HL-60/S4 treated with retinoic acid at 250 ng/mL for 4 days and 3 days (cell line): ENCODE measurements at regions not wholly inside any gene's neighbourhood (a gene's known extent, or its start where the extent isn't known, plus 50 kb on each side); places are given as distances from the start of the nearest gene placed in this dataset.
"Not testable (repeated sequence)": the region's sequence is repeated elsewhere in the genome, so short reads cannot be mapped to it uniquely, and the experiment has no call there.

Experiments
- in situ Hi-C: fragments of 300-500 bp; cut with MboI; formaldehyde crosslinking; loops from 2 replicates; pipeline ENCODE4 v1.7.0; 2022; ENCODE audit warnings: low sequenced_read_pairs

DNA sequence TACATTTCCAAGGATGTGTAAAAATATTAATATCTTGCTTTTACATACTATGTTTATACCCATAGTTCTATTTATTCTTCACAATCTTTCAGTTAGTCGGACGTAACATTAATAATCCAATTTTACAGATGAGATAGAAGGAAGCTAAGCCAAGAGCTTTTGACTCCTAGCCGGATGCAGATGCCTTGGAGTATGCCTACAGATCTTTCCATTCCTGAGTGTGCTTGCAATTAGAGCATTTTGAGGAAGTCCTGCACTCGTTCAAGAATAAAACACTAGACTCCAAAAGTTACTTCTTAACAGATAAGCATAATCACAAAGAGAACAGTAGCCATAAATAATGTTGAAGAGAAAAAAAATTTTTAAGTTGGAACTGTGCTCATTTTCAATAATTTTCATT, 337.6 kb upstream of the CLEC14A start:
- in situ Hi-C loops, result no loop called here

DNA sequence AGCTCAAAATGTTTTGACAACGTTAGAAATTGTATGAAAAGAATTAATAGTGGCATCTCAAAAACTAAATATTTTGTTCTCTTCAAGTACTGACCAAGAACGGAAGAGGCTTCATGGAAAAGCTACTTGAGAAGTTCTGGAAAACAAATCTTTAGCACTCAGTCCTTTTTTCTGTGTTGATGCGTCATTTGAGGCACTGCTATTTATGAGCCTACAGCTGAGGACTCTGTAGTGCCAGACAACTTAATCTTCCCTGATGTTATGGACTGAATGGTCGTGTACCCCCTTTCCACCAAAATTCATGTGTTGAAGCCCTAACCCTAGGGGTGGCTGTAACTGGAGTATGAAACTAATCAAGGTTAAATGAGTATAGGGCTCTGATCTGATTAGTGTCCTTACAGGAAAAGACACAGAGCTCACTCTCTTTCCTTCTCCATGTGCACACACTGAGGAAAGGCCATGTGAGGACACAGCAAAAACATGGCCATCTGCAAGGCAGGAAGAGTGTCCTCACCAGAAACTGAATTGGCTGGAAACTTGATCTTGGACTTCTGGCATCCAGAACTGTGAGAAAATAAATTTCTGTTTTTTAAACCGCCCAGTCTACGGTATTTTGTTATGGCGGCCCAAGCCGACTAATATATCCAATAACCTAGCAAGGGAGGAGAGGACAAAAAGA, 337.0 kb upstream of the CLEC14A start:
- in situ Hi-C loops, result no loop called here

DNA sequence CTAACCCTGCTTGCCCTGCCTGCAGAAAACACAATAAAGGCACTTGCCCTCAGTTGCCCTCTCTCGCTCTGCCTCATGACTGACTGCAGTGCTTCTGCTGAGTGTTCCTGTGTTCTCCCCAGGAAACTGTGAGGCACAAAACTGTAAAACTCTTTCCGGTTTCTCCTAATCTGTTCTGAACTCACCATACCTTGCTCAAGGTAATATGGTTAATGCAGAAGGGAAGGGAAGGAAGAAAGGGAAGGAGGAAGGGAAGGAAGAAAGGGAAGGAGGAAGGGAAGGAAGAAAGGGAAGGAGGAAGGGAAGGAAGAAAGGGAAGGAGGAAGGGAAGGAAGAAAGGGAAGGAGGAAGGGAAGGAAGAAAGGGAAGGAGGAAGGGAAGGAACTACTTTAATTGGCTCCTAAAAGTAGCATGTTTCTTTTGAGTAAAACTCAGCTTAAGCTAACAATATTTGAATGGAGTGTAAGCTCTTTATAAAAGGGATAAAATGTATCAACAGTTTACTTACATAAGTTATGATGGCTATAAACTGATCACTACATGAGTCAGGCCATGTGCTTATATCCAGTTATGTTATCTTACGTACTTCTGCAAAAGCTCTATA, 334.0 kb upstream of the CLEC14A start:
- in situ Hi-C loops, result no loop called here

DNA sequence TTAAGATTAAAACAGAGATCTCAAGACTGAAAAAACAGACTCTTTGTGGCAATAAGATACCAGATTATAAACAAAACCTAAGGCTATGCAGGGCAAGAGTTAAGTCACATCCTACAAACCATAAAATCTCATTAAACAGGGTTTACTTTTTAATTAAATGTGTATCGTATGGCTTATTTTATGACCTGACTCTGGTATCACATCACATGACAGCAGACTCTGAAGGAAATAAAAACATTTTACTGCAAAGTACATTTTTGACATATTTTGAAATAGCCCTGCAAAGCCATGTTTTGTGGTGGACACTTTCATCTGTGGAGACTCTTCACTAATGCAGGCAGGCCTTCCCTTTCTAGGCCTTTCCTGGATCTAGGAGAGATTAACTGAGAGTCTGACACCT, 327.6 kb upstream of the CLEC14A start:
- in situ Hi-C loops, result no loop called here

DNA sequence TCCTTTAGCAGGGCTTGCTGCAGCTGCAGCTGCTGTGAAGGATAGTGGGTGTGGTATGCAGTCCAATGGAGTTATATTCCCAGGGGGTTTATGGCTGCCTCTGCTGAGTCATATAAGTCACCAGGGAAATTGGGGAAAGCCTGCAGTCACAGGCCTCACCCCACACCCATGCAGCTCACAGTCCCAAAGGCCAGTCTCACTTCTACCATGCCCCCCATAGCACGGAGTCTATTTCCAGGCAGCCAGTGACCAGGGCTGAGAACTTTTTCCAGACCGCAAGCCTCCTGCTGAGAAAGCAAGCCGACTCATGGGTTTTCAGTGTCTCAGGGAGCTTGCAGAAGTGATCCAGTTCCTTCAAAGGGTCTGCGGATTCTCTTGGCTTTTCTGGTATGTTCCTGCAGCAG, 322.4 kb upstream of the CLEC14A start:
- in situ Hi-C loops, result no loop called here

DNA sequence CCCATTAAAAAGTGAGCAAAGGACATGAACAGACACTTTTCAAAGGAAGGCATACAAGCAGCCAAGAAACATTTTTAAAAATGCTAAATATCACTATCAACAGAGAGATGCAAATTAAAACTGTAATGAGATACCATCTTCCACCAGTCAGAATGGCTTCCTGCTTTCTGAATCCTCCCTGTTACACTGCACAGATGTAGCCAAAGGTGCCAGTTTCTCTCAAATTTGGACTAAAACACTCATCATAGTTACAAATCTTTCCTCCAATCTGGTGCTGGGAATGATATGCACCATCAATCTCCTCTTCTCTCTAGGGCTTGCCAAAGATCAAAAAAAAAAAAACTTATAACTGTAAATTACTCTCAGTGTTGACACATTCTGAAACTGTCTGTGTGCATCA, 311.8 kb upstream of the CLEC14A start:
- in situ Hi-C loops, result no loop called here

DNA sequence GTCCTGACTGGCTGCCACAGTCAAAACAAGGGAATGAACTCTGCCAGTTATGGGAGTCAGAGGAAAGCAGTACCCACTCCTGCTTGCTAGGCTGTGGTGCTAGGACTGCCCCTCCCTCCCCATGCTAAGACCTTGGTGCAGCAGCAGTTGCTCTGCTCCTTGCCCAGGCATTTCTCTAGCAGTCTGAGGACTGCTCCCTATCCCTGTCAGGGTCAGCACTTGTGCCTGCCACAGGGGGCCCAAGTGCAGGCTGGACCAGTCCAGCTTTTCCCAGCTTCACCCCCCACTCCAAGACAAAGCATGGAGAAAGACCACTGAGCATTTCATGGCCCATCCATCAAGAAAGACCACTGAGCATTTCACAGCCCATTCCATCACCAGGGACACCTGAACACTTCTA, 305.8 kb upstream of the CLEC14A start:
- in situ Hi-C loops, result no loop called here

DNA sequence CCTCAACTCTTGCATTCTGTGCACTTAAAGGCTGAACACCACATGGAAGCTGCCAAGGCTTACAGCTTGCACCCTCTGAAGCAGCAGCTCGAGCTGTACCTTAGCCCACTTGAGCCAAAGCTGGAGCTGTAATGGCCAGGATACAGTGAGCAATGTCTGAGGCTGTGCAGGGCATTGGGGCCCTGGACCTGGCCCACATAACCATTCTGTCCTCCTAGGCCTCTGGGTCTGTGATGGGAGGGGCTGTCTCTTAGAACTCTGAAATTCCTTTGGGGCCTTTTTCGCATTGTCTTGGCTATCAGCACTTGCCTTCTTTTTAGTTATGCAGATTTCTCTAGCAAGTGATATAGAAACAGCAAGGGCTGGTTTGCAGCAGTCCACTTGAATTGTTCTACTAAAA, 303.8 kb upstream of the CLEC14A start:
- in situ Hi-C loops, result no loop called here

DNA sequence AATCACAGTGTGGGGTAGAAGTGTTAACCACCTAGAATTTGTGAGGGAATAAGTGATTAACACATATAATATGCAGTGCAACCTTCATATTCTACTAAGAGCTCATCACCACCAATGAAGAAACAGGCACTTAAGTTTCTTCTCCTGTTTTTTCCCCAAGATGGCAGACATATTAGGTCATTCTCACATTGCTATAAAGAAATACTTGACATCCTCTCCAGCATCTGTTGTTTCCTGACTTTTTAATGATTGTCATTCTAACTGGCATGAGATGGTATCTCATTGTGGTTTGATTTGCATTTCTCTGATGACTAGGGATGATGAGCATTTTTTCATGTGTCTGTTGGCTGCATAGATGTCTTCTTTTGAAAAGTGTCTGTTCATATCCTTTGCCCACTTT, 301.5 kb upstream of the CLEC14A start:
- in situ Hi-C loops, result not testable (repeated sequence)

DNA sequence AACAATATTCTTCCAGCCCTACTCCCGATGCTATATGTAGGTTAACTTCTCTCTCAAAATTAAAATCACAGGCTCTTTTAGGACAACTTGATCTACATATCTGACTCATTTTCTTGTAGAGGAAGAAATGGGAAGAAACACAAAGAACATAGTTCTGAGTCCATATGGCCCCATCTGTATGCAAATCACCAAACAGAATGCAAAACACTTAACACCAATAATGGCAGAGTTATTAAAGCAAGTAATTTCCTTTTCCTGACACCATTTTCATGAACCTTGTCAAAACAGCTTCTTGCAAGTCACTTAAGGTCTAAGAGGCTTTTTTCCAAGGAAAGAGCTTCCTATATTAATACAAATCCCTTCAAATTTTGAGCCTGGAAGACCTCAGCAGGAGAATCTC, 300.4 kb upstream of the CLEC14A start:
- in situ Hi-C loops, result no loop called here

DNA sequence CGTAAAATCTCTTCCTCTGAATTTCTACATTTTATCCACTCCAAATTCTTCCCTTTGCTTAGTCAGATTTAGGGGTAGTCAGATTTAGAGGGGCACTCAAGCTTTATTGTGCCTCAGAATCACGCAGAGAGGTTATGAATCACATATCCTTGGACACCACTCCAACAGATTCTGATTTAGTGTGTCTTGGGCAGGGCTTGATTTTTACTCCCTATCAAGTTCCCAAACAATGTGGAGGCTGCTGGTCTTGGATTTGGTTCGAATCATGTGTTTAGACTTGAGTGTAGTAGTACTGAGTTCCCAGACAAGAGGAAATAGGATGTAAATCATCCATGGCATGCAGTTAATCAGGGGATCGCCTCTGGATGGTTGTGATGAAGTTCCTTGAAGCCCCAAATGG, 298.1 kb upstream of the CLEC14A start:
- in situ Hi-C loops, result no loop called here

DNA sequence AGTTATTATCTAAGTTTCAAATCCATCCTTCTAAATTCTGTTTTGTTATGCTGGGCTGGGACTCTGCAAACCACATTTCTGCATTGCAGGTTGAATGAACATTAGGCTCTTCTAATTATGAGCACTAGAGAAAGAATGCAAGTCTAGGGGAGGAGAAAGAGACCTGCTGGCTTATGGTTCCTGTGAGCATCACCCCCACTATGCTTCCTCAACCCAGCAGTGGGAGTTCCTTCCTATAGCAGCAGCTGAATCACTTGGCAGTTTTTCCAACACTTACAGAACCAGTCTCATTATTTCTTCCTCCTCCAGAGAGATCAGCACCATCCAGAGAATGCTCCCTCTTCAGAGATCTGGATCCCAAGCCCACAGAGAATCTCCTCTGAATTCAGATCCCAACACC, 297.7 kb upstream of the CLEC14A start:
- in situ Hi-C loops, result no loop called here

DNA sequence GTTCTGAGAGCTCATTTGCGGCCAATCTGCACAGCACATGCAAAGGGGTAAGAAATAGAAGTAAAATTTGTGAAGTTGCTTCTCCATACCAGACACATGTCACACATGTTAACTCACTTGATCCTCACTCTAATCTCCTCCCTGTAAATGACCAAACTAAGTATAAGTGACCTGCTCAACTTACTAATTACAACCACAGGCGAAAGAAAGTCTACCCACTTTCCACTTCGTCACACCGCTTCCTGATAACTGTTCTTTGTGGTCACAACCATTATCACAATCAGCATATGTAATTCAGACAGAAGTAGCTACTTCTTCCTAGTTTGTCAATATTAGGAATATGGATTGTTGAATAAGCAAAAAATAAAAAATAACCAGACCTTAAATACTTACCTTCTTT, 293.7 kb upstream of the CLEC14A start:
- in situ Hi-C loops, result no loop called here

DNA sequence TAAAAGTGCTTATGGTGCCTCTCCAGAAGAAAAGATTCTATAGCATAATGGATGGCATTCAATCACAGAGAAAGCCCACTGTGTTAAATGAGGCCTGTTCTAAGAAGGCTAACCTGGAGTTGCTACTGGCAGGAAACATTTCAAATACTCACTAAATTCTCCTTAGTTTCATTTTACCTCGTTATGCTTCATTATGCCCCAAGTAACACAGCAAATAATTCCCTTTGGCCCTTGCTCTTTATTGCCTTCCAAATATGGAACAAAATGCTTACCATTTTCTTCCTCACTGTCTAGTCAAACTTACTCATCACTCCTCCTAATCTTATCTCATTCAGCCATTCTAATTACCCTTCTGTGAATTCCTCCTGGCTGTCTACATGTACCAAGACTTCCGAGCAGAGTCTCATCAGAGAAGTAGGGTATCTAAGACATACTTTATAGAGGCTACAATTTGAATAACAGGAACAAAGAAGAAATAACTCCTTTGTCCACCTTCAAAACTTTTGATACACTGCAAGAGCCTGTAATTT, 292.1 kb upstream of the CLEC14A start:
- in situ Hi-C loops, result no loop called here

DNA sequence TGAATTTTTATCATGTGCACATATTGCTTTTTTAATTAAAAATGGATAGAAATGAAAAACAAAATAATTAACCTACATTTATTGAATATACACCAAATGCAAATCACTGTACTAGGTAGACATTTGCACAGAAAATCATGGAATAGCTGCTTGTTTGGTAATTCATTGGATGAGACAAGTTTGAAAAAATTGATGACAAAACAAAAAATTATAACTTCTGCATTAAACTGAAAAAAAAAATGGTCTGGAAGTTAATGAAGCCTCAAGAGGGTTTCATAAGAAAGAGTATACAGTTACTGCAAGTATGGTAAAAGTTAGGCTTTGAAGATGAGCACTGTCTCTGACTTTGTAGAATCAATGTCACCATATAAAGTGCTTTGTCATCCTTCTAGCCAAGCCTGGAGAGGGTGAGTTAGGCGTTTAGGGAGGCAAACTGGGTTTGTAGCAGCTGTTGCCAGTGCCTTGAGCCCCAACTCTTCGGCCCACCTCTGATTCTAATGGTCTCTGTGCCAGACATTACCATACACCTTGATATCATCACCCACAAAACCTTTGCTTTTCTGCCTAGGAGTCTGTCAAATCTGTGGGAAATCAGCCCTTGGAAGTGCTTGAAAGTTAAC, 291.1 kb upstream of the CLEC14A start:
- in situ Hi-C loops, result no loop called here

DNA sequence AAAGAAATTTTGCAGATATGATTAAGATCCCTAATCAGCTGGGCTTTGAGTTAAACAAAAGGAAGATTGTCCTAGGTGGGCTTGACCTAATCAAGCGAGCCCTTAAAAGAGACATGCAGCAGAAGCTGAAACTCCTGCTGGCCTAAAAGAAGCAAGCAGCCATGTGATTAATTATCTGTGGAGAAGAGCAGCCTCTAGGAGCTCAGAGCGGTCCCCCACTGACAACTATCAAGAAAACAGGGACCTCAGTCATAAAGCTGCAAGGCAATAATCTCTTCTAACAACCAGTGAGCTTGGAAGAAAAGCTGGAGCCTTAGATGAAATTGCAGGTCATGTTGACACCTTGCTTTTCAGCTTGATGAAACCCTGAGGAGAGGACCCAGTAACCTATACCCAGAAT, 288.9 kb upstream of the CLEC14A start:
- in situ Hi-C loops, result no loop called here

DNA sequence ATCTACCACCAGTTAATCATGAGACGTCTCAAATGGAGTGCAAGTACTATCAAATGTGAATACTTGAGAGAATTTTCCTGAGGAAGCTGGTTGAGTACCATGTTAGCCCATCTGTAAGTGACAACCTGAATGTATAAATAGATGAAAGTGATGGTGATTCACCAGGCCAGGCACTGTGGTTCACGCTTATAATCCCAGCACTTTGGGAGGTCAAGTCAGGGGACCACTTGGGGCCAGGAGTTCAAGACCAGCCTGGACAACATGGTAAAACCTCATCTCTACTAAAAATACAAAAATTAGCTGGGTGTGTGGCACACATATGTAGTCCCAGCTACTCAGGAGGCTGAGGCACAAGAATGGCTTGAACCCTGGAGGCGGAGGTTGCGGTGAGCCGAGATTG, 288.0 kb upstream of the CLEC14A start:
- in situ Hi-C loops, result not testable (repeated sequence)

DNA sequence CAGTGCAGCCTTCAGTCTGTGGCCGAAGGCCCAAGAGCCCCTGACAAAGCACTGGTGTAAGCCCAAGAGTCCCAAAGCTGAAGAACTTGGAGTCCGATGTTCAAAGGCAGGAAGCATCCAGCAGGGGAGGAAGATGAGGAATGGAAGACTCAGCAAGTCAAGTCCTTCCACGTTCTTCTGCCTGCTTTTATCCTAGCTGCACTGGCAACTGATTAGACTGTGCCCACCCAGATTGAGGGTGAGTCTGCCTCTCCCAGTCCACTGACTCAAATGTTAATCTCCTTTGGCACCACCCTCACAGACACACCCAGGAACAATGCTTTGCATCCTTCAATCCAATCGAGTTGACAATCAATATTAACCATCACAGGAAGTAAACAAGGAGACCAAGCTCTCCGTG, 282.2 kb upstream of the CLEC14A start:
- in situ Hi-C loops, result not testable (repeated sequence)

DNA sequence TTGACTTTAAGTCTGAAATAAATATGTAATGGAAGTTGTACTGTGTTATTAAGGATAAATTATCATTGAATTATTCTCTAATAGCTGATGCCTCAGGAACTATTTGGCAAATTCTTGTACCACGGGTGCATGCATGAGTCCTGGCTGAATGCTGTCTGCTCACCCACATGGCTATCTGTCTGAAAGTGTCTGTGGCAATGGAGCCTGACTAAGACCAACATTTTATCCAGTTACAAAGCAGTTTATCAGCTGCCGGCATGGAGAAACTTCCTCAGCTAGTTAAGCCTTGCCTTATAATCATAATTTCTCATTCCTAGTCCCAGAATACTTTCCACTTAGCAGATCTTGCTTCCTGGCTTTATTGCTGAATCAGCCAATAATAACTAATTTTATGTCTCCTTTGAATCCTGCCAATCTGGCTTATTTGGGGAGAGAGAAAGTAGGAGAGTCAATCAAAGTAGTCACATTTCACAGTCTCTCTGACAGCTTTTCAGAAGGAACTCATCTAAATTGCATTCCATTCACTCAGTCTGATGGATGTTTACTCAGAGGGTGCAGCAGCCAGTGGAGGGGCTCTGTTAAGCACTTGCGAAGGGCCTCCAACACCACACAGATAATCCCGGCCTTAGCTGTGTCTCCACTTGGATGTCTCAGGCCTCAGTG, 280.6 kb upstream of the CLEC14A start:
- in situ Hi-C loops, result no loop called here

DNA sequence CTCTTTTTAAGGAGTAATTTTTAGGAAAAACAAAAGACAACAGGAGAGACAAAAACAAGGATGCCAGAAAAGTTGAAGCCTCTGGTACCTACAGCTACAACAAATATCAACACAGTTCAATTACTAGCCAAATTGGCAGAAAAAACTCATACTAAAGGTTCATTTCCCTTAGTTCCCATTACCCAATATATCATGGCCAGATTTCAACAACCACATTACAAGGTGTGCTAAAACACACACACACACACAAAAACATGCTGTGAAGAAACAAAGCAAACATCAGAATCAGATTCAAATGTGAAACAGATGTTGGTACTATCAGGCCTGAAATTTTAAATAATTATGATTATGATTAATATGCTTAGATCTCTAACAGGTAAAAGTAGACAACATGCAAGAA, 272.7 kb upstream of the CLEC14A start:
- in situ Hi-C loops, result no loop called here

DNA sequence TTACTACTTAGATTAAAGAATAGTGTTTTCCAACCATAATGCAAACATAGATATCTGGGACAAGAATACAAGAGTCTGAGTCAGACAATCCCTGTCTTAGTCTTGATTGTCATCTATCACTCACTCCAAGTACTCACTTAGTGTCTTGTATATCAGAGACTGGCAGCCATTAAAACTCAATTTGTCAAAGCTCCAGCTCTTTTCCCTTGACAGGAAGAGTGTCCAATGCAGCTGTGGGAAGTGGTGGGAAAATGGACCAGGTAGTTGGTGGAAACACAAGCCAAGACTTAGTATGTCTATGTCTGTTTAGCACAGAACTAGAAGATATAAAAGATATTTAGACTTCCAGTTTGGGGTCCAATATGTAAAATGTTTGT, 271.6 kb upstream of the CLEC14A start:
- in situ Hi-C loops, result no loop called here
